Astrocyte of the spinal cord (primary cell): ENCODE measurements at regions not wholly inside any gene's neighbourhood (a gene's known extent, or its start where the extent isn't known, plus 50 kb on each side); places are given as distances from the start of the nearest gene placed in this dataset.

Experiments used
- DNase-seq: peaks from one replicate; pipeline ENCODE4 v3.0.0; 2011; ENCODE audit warnings: low read depth, low spot score
- H3K4me3 ChIP-seq: 2 replicates; pipeline ENCODE4 v1.5.1; 2011; ENCODE audit warnings: low read depth, mild to moderate bottlenecking, low read length, moderate library complexity
- CTCF ChIP-seq: IDR thresholded peaks from 2 replicates; pipeline ENCODE4 v1.5.1; 2012; ENCODE audit warnings: low read depth, mild to moderate bottlenecking, low read length, inconsistent platforms
- in situ Hi-C: cut with HindIII; loops from 2 replicates; pipeline ENCODE4 v1.10.0; 2017; ENCODE audit warnings: low sequenced_read_pairs

GRCh38 chr6:157761331-157761921 is 61.6 kb upstream of the SNX9 start:
- peak; percentile 89 for DNase-seq
- no peak overlapping the region for H3K4me3 ChIP-seq
- in situ Hi-C loops: no loop called here
- TF ChIP-seq CTCF: no peak

DNA sequence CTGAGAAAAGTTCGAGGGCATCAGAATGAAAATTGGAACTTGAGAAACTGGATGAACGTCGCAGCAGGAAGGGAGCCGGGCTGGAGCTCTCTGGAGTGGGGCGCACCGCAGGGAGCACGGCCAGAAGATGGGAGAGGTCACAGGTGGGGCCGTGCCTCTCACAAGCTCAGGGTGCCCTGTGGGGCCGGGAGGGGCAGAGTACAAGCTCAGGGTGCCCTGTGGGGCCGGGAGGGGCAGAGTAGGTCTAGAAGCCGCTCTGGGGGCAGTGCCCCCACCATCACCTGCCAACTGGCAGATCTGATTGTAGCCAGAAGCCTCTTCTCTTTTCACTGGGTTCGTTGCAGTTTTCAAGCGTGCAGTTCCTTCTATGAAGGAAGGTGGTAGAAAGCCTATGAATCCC is 61.1 kb upstream of the SNX9 start:
- in situ Hi-C loops: no loop called here
- DNase-seq: no peak
- TF ChIP-seq CTCF: no peak
- H3K4me3 ChIP-seq: no peak overlapping the region

GRCh38 chr6:157762636-157763035 is 60.4 kb upstream of the SNX9 start:
- in situ Hi-C loops: no loop called here
- DNase-seq: no peak
- TF ChIP-seq CTCF: peak; percentile 18
- no peak overlapping the region for H3K4me3 ChIP-seq

- peak; percentile 59 for DNase-seq
- in situ Hi-C loops: no loop called here
- H3K4me3 ChIP-seq: no peak overlapping the region
- TF ChIP-seq CTCF: no peak
Observed at GRCh38 chr6:157763129-157763903, 59.7 kb upstream of the SNX9 start.

DNA sequence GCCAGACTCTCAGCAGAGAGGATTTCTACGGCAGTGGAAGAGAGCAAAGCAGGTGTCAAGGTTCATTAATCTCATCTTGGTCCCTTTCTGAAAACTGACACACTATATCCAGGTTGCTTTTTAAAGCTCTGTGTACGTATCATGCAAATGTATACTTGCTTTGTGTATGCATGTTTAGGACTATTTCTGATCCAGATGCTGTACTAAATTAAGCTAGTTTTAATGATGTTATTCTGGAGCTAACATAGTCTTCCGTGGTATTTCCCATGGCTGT is 59.2 kb upstream of the SNX9 start:
- no peak for DNase-seq
- H3K4me3 ChIP-seq: no peak overlapping the region
- no peak for TF ChIP-seq CTCF
- in situ Hi-C loops: no loop called here

DNA sequence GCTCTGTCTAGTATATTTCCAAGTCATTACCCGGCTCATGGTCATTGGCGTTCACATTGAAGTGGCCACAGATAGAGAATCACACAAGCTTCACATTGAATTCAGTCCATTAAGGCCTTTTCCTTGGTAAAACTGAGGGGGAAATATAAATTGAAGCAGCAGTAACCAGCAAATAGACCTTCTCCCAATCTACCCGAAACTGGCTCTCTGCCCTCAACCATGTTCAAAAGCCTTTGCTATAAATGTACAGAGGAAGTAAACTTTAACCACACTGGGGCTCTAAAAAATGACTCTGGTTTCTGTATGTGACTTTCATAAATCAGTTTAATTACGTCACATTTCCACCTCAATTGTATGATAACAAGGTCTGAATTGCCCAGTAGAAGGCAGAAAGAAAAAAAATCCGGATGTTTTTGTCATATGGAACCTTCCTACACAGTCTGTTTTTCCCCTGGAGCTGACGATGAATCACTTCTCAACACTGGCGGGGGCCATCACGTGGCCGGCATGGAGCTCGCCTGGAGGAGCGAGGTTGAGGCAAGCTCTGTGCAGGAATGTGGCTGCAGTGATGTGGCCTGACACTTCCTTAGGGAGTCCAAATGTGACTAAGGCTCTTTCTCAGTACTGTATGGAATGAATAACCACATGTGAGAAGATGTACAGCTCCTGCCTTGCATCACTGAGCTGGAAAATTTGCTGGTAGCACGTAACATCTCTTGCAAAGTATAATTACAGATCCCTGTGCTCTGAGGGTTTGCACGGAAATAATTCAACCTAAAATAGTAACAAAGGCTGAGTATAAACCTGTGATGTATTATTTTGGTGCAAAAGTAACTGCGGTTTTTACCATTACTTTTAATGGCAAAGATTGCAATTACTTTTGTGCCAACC is 58.6 kb upstream of the SNX9 start:
- DNase-seq: peak; percentile 100
- in situ Hi-C loops: no loop called here
- H3K4me3 ChIP-seq: no peak overlapping the region
- no peak for TF ChIP-seq CTCF
